ENCODE measurements at regions not wholly inside any gene's neighbourhood (a gene's known extent, or its start where the extent isn't known, plus 50 kb on each side); places are given as distances from the start of the nearest gene placed in this dataset.

DNA sequence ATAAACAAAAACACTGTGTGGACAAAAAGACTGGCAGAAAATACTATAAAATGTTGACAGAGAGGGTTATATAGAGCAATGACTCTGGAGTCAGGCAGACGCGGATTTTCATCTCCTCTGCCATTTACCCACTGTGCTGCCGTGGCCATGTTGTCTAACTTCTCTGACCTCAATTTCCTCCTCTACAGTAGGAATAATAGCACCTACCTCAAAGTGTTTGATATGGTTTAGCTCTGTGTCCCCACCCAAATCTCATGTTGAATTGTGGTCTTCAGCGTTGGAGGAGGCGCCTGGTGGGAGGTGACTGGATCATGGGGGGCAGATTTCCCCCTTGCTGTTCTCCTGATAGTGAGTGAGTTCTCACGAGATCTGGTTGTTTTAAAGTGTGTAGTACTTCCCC lies 78.2 kb upstream of the CALN1 start:
- Histone ChIP-seq H2AFZ (replicated peaks; ENCODE audit: low read length, poor library complexity) (no peak overlapping the region), H3K27ac (ENCODE audit: insufficient read depth, low read length) (no peak overlapping the region), H3K56ac (ENCODE audit: extremely low read depth, insufficient read depth, low read length) (no peak overlapping the region), H3K18ac (ENCODE audit: low read depth, low read length) (no peak overlapping the region), H4K5ac (ENCODE audit: low read depth, low read length) (no peak overlapping the region), H2BK20ac (ENCODE audit: low read depth, low read length) (no peak overlapping the region), H4K8ac (ENCODE audit: low read depth in 2 of 2, low read length in 2 of 2) (no peak overlapping the region), H3K4ac (ENCODE audit: low read depth, low read length) (no peak overlapping the region), H3K4me1 (ENCODE audit: control insufficient read depth, insufficient read depth, low read length) (no peaks in the 10 kb centered on the region), H3K9me3 (ENCODE audit: control insufficient read depth, insufficient read depth, low read length) (peaks cover 4% of the 10 kb centered on the region; the same call in 1 of the 2 replicates), H4K20me1 (ENCODE audit: insufficient read depth, low read length) (no peaks in the 10 kb centered on the region), H3K4me3 (ENCODE audit: insufficient read depth, low read depth, low read length) (no peak overlapping the region), H3K4me2 (ENCODE audit: low read depth, low read length) (no peak overlapping the region), H3K27me3 (ENCODE audit: control insufficient read depth, insufficient read depth, low read length) (no peaks in the 10 kb centered on the region), H3K79me1 (ENCODE audit: low read depth in 1 of 2, low read length in 2 of 2) (no peaks in the 10 kb centered on the region), H3K9ac (ENCODE audit: low read depth, low read length) (no peak overlapping the region), H2BK120ac (ENCODE audit: low read depth, low read length) (no peak overlapping the region), H3K23ac (ENCODE audit: low read depth, low read length) (no peak overlapping the region), H3K9me1 (ENCODE audit: insufficient read depth, low read length) (no peaks in the 10 kb centered on the region), H3K36me3 (ENCODE audit: control insufficient read depth, insufficient read depth, low read length) (no peaks in the 10 kb centered on the region), H2BK15ac (ENCODE audit: low read depth, low read length) (no peak overlapping the region), H3K14ac (replicated peaks; ENCODE audit: low read depth, low read length) (no peak overlapping the region), H2BK5ac (ENCODE audit: low read depth, low read length, poor library complexity, severe bottlenecking) (no peak overlapping the region), H2AK9ac (replicated peaks; ENCODE audit: low read depth, low read length, poor library complexity) (no peak overlapping the region), H4K91ac (ENCODE audit: insufficient read depth, low read depth, low read length) (no peak overlapping the region), H2AK5ac (ENCODE audit: low read depth, low read length) (no peak overlapping the region)
- POLR2A ChIA-PET (ENCODE audit: unreplicated experiment), result no interaction called here
- no CpG with 5 or more reads among the region's 6 CpGs for WGBS, 2 experiments (ENCODE audit: extremely low coverage in 2 of 2, insufficient read length in 1 of 2)
- dilution Hi-C loops (cut with HindIII; ENCODE audit: low sequenced_read_pairs, unreplicated experiment), result no loop called here
- no TSS peak for BruUV-seq (replicated peaks)
- intact Hi-C loops (cut with micrococcal nuclease), result no loop called here
- ATAC-seq (ENCODE audit: low read depth), result no peak
- no peak for DNase-seq
- TF ChIP-seq CEBPB (IDR thresholded peaks at IDR 0.05; ENCODE audit: low read depth, low read length) (no peak), CHD1 (IDR thresholded peaks at IDR 0.05; ENCODE audit: low read depth, low read length) (no peak), NFE2L2 (IDR thresholded peaks at IDR 0.05; ENCODE audit: low read depth, low read length) (no peak), FOS (IDR thresholded peaks at IDR 0.05; ENCODE audit: low read depth, low read length) (no peak), POLR2A (IDR thresholded peaks at IDR 0.05; ENCODE audit: low read depth, low read length) (no peak), RCOR1 (IDR thresholded peaks at IDR 0.05; ENCODE audit: insufficient replicate concordance, low read length) (no peak), RAD21 (IDR thresholded peaks at IDR 0.05; ENCODE audit: low read length) (no peak), BHLHE40 (IDR thresholded peaks at IDR 0.05; ENCODE audit: low read depth, low read length) (no peak), SMC3 (IDR thresholded peaks at IDR 0.05; ENCODE audit: low read depth, low read length) (no peak), MAZ (IDR thresholded peaks at IDR 0.05; ENCODE audit: borderline replicate concordance, low read depth, low read length) (no peak), RFX5 (IDR thresholded peaks at IDR 0.05; ENCODE audit: low read depth, low read length) (no peak), MXI1 (IDR thresholded peaks at IDR 0.05; ENCODE audit: borderline replicate concordance, low read depth, low read length) (no peak)
- TF ChIP-seq, protein P1, sequence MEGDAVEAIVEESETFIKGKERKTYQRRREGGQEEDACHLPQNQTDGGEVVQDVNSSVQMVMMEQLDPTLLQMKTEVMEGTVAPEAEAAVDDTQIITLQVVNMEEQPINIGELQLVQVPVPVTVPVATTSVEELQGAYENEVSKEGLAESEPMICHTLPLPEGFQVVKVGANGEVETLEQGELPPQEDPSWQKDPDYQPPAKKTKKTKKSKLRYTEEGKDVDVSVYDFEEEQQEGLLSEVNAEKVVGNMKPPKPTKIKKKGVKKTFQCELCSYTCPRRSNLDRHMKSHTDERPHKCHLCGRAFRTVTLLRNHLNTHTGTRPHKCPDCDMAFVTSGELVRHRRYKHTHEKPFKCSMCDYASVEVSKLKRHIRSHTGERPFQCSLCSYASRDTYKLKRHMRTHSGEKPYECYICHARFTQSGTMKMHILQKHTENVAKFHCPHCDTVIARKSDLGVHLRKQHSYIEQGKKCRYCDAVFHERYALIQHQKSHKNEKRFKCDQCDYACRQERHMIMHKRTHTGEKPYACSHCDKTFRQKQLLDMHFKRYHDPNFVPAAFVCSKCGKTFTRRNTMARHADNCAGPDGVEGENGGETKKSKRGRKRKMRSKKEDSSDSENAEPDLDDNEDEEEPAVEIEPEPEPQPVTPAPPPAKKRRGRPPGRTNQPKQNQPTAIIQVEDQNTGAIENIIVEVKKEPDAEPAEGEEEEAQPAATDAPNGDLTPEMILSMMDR (conservative IDR thresholded peaks at IDR 0.05; ENCODE audit: low read depth, low read length), result no peak
- TF ChIP-seq, protein P2, sequence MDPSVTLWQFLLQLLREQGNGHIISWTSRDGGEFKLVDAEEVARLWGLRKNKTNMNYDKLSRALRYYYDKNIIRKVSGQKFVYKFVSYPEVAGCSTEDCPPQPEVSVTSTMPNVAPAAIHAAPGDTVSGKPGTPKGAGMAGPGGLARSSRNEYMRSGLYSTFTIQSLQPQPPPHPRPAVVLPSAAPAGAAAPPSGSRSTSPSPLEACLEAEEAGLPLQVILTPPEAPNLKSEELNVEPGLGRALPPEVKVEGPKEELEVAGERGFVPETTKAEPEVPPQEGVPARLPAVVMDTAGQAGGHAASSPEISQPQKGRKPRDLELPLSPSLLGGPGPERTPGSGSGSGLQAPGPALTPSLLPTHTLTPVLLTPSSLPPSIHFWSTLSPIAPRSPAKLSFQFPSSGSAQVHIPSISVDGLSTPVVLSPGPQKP (IDR thresholded peaks at IDR 0.05; ENCODE audit: borderline replicate concordance, low read depth, low read length), result no peak
- TF ChIP-seq, protein P3, sequence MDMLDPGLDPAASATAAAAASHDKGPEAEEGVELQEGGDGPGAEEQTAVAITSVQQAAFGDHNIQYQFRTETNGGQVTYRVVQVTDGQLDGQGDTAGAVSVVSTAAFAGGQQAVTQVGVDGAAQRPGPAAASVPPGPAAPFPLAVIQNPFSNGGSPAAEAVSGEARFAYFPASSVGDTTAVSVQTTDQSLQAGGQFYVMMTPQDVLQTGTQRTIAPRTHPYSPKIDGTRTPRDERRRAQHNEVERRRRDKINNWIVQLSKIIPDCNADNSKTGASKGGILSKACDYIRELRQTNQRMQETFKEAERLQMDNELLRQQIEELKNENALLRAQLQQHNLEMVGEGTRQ (IDR thresholded peaks at IDR 0.05; ENCODE audit: low read depth, low read length), result no peak
- in situ Hi-C loops (cut with MboI; ENCODE audit: low sequenced_read_pairs), result no loop called here
- CTCF ChIA-PET, result no interaction called here
